ENCODE measurements at regions not wholly inside any gene's neighbourhood (a gene's known extent, or its start where the extent isn't known, plus 50 kb on each side); places are given as distances from the start of the nearest gene placed in this dataset.

GRCh38 chr5:173767574-173768266 is 120.4 kb upstream of the CPEB4 start:
- H3K27ac ChIP-seq = no peak overlapping the region
- peaks cover 5 to 48% of the 10 kb centered on the region in 2 donors for H3K4me1 ChIP-seq
- no peak for DNase-seq
- H3K4me3 ChIP-seq = no peak overlapping the region
- ATAC-seq = no peak
- H3K36me3 ChIP-seq = no peaks in the 10 kb centered on the region
- H3K9me3 ChIP-seq = no peaks in the 10 kb centered on the region
- H3K27me3 ChIP-seq = no peaks in the 10 kb centered on the region
- intact Hi-C loops (cut with DNase I) = no loop called here
- TF ChIP-seq CTCF (IDR thresholded peaks at IDR 0.05) = no peak

- Histone ChIP-seq H3K4me1 (peaks cover 5 to 49% of the 10 kb centered on the region in 2 donors), H3K27me3 (no peaks in the 10 kb centered on the region), H3K4me3 (no peak overlapping the region), H3K27ac (no peak overlapping the region), H3K36me3 (no peaks in the 10 kb centered on the region), H3K9me3 (no peaks in the 10 kb centered on the region)
- ATAC-seq (no peak), DNase-seq (no peak)
- intact Hi-C loops (cut with DNase I) = no loop called here
- no peak for TF ChIP-seq CTCF (IDR thresholded peaks at IDR 0.05)
Measured at GRCh38 chr5:173768267-173768806, 119.8 kb upstream of the CPEB4 start.

- no peaks in the 10 kb centered on the region for H3K9me3 ChIP-seq
- H3K36me3 ChIP-seq = no peaks in the 10 kb centered on the region
- intact Hi-C loops (cut with DNase I) = no loop called here
- no peak overlapping the region for H3K4me3 ChIP-seq
- TF ChIP-seq CTCF (IDR thresholded peaks at IDR 0.05) = no peak
- H3K4me1 ChIP-seq = peaks cover 5 to 45% of the 10 kb centered on the region in 2 donors
- no peak for ATAC-seq
- H3K27me3 ChIP-seq = no peaks in the 10 kb centered on the region
- no peak overlapping the region for H3K27ac ChIP-seq
- DNase-seq = no peak
Measured at GRCh38 chr5:173768891-173769290, 119.3 kb upstream of the CPEB4 start.

GRCh38 chr5:173770637-173771036 is 117.5 kb upstream of the CPEB4 start:
- Histone ChIP-seq H3K36me3 (no peaks in the 10 kb centered on the region), H3K27ac (no peak overlapping the region), H3K4me3 (no peak overlapping the region), H3K4me1 (peaks cover 0 to 29% of the 10 kb centered on the region in 2 donors), H3K27me3 (no peaks in the 10 kb centered on the region), H3K9me3 (no peaks in the 10 kb centered on the region)
- intact Hi-C loops (cut with DNase I) = no loop called here
- TF ChIP-seq CTCF (IDR thresholded peaks at IDR 0.05) = no peak
- no peak for ATAC-seq
- no peak for DNase-seq

GRCh38 chr5:173771121-173771724 is 116.9 kb upstream of the CPEB4 start:
- no peak for TF ChIP-seq CTCF (IDR thresholded peaks at IDR 0.05)
- Histone ChIP-seq H3K27ac (no peak overlapping the region), H3K4me1 (peaks cover 0 to 29% of the 10 kb centered on the region in 2 donors), H3K4me3 (no peak overlapping the region), H3K27me3 (no peaks in the 10 kb centered on the region), H3K9me3 (no peaks in the 10 kb centered on the region), H3K36me3 (no peaks in the 10 kb centered on the region)
- ATAC-seq = no peak
- no peak for DNase-seq
- intact Hi-C loops (cut with DNase I) = no loop called here

Data from left lung (tissue), 4 donors.